ENCODE measurements at regions not wholly inside any gene's neighbourhood (a gene's known extent, or its start where the extent isn't known, plus 50 kb on each side); places are given as distances from the start of the nearest gene placed in this dataset.

DNA sequence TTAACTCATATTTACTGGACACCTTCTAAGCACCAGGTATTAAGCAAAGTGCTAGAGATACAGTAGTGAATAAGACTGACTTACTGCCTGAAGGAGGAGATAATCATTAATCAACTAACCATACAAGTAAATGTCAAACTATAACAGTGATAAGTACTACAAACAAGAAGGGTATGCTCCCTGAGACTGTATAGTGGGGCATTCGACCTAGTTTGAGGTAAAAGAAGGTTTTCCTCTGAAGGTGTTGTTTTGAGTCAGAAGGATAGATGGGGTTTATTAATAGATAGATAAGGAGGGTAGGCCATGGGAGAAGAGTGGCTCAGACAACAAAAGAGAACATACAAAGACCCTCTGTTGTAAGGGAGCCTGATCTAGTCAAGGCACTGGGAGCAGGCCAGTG, 105.4 kb downstream of the DDIT4L start:
- no peak for DNase-seq (ENCODE audit: low read depth, low spot score)

DNA sequence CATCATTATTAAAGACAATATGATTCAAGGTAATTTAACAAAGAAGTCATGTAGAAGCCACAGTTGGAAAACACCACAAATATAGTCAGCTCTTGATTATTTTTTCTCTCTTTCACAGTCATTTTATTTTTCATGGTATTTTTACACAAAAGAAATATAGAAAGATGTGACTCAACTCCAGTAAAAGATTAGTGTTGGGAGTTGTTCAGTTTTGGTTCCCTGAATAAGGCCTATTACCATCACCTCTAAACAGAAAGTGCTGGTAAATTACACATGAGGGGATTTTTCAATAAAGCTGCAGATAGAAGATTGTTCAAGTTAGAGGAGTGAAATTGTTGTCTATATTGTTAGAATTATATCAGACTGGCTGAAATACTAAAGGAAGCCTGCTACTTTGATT, 107.0 kb downstream of the DDIT4L start:
- DNase-seq (ENCODE audit: low read depth, low spot score): no peak

DNA sequence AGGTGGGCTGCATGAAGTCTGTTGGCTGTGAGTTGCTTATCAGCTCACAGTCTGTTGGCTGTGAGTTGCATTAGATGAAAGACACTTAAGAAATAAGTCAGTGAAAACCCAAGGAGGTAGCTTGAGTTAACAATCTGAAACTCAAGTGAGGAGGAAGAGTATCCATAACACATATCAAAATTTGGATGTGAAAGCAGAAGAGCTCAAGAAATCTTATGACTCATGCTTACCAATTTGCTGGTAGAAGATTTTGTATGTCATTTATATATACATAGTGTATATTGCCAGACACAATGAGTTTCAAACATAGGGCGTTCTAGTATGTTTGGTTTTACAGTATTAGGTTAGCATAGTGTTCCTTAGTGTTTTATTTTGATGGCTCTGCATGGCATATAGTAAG, 107.4 kb downstream of the DDIT4L start:
- no peak for DNase-seq (ENCODE audit: low read depth, low spot score)

DNA sequence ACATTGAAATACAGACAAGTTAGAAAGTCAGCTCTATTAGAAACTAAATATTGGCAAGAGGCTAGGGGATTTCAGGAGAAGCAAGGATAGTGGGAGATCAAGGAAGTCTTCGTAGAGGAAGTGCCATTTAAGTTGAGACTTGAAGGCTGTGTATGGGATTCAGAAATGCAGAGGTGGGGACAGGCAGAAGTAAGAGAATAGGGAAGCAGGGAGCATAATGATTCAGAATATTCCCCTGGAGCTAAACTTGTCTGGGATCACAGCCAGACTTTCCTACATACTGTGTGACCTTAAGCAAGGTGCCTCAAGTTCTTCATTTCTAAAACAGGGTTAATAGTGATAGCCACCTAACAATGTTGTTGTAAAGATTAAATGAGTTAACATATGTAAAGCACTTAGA, 108.8 kb downstream of the DDIT4L start:
- DNase-seq (ENCODE audit: low read depth, low spot score): no peak

DNA sequence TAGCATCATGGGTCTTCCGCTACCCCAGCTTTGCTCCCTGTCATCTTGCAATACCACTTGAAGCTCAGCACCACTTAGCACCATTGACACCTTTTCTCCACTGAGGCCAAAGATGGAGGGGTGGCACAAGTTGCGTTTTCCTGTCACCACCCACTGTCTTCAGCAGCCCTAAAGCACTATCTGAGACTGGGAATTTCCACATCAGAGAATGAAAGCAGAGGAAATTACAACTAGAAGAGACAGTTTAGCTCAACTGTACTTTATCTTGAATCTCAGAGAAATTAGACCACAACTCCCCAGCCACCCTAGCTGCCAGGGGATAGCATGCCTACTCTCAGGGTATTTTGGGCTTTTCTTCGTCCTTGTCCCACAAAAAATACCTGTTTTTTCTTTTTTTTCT, 111.0 kb downstream of the DDIT4L start:
- DNase-seq (ENCODE audit: low read depth, low spot score): no peak

DNA sequence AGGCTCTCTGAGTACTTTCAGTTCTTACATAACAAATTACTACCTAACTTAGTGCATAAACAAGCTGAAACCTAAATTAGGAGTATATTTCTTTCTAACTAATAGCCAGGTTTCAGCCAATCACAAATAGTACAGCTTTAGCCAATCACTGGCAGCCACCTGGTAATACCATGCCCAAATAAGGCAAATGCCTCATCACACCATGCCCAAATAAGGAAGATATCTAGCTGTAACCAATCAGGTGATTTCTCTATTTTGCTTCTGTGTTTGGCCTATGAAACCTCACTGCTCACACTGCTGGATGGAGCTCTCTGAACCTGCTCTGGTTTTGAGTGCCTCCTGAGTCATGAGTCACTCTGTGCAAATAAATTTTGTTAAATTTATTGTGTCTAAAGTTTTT, 113.5 kb downstream of the DDIT4L start:
- no peak for DNase-seq (ENCODE audit: low read depth, low spot score)

DNA sequence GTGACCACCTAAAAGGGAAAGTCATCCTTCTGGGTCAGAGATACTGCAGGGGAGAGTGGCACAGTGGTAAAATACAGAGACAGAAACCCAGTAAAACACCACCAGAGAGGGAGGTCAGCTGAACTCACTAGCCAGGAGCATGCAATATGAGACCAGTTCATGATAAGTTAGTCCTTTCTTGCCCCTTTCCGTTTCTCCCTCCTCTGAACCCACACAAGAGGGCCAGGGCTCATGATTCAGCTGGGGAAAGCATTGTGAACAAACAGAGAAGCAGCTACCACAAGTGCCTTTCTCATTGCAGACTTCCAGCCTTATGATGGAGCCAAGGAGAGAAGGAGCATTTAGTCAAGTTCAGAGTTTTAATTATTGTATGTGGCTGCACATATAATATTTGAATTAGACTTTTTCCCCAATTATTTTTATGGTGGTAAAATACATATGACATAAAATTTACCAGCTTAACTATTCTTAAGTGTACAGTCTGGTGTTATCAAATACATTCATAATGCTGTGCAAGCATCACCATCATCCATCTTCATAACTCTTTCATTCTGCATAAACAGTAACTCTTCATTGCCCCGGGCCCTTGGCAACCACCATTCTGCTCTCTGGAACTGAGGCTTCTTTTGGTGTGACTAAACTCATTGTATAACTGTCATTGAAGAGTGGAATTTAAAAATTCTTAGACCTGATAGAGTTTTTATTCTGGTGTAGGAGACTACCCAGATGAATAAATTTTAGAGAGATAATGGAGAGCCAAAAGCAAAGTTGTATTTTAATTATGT, 114.6 kb downstream of the DDIT4L start:
- DNase-seq (ENCODE audit: low read depth, low spot score): no peak

DNA sequence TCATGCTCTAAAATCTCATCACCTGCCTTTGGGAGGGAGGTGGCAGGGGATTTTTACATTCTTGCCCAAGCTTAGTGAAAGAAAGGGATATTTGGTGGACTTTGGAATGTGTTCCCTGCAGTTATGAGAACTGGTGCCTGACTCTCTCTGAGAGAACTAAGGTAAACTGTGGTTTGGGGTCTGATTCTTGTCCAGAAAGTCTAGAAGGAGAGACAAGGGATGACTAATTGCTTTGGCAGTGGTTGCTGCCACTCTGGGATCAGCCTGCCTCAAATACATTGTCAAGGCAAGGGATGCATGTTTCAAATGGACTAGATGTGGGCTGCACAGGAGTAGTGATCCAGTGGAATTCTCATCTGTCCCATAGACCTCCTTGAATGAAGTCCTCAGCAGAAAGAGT, 115.2 kb downstream of the DDIT4L start:
- no peak for DNase-seq (ENCODE audit: low read depth, low spot score)

DNA sequence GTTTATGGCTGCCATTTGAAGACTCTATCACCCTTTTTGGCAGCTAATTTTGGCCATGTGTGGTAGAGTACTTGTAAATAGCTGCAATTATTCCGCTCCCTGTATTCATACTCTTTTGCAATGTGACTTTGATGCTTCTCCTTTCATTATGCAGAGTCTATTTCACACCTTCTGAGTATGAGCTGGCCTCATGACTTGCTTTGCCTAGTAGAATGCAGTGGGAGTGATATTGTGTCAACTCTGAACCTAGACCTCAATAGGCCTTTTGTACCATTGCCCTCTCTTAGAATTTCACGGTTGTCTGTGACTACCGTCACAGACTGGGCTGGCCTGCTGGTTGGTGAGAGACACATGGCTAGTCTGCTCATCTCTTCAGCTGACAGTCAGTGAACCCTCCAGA, 118.8 kb downstream of the DDIT4L start:
- no peak for DNase-seq (ENCODE audit: low read depth, low spot score)

DNA sequence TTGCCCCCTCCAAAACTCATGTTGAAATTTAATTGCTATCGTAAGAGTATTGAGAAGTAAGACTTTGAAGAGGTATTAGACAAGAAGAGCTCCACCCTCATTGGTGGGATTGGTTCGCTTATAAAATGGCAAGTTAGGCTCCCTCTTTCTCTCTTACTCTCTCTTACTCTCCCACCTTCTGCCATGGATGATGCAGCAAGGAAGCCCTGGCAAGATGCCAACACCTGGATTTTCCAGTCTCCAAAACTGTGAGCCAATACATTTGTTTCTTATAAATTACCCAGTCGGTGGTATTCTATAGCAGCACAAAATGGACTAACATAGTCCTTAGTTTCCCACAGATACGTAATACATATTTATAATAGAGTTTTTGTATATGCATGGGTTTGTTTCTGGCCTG, 119.4 kb downstream of the DDIT4L start:
- DNase-seq (ENCODE audit: low read depth, low spot score): no peak

DNA sequence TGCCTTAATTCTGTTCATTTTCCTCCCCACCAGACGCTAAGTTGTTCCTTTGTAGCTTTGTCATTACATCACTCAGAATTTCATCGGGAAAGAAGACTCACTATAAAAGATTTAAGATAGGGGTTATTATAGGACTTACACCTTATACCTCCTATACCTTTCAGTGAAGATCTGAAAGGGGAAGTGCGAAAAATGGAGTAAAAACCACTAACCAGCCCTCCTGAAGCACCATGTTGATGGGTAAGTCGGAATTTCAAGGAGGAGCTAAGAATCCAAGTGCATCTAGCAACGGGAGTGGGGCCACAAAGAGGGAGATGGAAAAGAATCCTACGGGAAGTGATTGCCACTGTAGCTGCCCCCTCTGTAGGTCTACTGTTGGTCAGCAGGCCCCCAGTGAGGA, 119.1 kb upstream of the H2AZ1 start:
- no peak for DNase-seq (ENCODE audit: low read depth, low spot score)

DNA sequence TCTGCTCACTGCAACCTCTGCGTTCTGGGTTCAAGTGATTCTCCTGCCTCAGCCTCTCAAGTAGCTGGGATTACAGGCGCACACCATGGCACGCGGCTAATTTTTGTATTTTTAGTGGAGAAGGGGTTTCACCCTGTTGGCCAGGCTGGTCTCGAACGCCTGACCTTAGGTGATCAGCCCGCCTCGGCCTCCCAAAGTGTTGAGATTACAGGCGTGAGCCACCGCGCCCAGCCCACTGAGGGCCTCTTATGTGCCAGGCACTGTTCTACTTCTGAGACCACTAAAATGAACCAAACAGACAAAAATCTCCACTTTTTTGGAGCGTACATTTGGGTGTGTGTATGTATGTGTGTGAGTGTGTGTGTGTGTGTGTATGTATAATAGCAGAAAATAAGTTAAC, 117.2 kb upstream of the H2AZ1 start:
- DNase-seq (ENCODE audit: low read depth, low spot score): no peak

DNA sequence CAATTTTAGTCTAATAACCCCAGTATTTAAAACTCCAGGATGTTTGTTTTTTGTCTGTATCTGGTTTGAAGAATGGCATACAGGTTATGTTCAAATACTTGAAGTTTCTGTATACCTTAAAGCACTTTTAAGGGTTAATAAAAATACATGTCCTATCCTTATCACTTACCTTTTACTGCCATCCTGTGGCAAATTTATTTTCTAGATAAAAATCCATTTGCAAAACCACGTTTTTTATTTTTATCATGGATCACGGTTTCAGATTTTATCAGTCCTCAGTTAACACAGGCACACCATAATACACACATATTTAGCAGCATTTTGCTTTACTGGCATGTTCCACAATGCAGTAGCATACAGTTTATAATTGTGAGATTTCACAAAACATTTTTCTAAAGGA, 113.3 kb upstream of the H2AZ1 start:
- no peak for DNase-seq (ENCODE audit: low read depth, low spot score)

DNA sequence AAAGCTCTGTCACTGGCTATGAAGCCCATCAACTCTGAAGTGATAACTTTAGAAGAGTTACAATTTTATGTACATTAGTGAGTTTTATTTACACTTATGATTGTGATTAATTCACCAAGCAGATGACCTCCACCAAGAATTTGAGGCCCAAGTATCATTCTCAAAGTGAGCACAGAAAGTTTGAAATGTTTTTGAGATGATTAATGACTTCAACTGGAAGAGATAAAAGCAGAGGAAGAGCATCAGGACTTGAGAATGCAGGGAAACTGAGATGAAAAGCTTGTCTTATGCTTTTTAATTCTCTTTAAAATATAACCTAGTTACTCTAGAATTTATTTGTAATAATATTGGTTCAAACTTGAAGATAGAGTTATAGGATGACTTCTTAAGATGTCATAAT, 112.8 kb upstream of the H2AZ1 start:
- no peak for DNase-seq (ENCODE audit: low read depth, low spot score)

DNA sequence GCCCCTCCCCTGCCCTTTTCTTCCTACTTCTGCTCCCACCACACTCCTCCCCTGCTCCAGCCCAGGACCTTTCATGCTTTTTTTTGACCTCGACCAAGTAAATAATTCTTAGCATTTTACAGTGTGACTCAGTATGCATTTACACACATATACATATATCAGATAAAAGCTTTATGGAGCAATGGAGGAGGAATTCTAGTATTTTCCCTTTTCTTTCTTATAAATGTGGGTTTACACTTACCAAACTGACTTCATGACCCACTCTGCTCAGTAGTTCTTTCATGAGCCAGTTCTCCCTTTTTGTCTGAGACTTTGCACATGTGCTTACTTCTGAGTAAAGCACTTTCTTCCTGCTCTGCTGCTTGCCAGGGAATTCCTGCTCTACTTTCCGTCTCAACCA, 111.8 kb upstream of the H2AZ1 start:
- DNase-seq (ENCODE audit: low read depth, low spot score): no peak

DNA sequence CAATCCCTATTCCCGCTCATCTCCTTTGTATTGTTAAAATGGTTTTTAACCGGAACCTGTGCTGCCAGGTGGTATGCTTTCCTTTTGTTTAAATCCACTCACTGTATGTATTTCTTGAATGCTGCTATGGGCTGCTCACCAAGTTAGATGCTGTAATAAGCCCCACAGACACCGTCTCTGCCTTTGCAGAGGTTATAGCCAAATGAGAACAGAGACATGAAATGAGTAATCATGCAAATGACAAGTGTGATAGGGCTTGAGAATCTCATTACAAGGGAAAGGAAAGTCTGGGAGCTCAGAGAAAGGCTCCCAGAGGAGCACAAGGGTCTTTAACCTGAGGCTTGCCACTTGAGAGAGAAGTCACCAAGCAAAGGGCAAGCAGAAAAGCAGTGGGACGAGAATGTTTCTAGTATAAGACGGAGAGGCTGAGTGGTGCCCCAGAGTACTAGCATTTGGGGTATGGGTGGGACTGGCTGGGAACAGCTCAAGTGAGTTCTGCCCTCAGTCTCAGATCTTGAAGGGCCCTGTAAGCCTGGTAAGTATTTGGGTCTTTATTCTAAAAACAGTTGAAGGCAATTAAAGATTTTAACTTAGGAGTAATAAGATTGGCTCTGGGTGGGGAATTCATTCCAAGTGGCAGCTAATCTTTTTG, 110.8 kb upstream of the H2AZ1 start:
- DNase-seq (ENCODE audit: low read depth, low spot score): no peak

DNA sequence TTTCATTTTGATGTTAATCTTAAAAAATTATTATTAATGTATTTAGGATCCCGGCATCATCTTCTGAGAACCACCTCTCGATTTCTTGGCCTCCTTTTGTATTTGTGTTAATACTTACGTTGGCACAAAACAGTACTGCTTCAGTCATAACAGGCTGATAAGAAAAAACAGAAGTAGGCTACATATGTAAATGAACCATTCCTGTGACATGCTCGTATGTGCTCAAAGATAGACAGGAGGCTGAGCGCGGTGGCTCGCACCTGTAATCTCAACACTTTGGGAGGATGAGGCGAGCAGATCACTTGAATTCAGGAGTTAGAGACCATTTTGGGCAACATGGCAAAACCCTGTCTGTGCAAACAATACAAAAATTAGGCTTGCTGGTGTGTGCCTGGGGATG, 109.4 kb upstream of the H2AZ1 start:
- no peak for DNase-seq (ENCODE audit: low read depth, low spot score)

DNA sequence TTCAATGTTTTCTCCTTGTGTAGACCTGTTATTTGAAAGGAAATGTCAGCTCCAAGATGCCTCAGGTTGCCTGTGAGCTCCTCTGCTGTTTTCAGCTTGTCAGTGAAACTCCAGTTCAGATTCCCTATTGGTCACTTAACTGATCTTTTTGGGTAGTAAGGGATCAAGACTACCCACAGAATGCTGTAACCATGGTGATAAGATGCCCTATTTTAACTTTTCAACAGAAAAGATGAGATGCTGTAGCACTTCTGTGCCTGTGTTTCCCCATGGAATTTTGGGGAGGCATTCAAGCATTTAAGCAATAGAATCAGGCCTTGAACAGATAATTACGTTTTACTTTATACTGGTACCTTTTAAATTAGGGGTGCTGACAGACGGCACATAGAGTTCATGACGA, 106.6 kb upstream of the H2AZ1 start:
- no peak for DNase-seq (ENCODE audit: low read depth, low spot score)

DNA sequence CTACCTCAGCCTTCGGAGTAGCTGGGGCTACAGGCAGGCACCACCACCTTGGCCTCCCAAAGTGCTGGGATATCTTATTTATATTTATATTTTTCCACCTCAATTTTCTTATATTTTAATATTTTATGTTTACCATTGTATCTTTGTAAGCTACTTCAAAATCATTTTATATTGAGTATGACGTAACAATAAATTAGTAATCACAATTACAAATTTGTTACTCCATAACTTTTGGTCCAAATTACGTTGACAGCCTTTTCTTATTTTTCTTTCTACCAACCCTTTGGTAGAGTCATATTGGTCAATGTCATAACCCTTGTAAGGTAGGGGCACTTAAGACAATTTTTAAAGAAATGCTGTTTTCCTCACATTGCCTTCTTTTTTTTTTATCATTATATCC, 104.0 kb upstream of the H2AZ1 start:
- DNase-seq (ENCODE audit: low read depth, low spot score): no peak

DNA sequence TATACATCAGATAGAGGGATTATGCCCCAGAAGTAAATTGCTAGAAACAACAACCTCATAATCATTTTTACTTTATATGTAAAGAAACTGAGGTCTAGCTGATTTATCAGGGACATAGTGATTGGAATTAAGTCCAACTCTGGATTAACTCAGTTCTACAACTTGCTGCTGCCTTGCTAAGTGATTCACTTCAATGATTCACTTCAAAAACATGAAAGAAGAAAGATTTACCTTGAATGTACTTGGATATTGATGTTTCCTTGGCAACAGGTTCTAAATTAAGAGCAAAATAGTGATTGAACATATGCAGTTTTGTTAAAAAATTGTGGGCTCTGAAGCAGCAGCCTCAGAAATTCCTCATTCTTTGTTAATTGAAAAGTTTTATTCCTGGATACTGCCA, 99.8 kb upstream of the H2AZ1 start:
- DNase-seq (ENCODE audit: low read depth, low spot score): no peak

DNA sequence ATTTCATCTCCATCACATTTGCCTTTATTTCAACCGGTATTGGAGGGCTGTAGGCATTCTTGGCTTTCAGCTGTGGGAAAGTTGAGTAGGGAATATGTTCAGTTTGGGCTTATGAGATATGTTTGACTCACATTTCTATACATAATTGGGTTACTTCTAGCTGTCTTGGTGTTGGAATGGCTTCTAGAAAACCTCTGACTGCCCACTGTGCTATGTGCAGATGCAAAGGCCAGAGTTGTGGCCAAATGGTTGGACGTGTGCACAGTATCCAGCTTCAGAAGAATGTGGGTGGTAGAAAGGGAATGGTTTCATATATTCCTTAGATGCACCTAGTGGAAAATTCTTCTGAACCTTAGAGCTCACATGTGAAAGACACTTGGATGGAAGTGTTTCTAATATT, 92.6 kb upstream of the H2AZ1 start:
- DNase-seq (ENCODE audit: low read depth, low spot score): no peak

DNA sequence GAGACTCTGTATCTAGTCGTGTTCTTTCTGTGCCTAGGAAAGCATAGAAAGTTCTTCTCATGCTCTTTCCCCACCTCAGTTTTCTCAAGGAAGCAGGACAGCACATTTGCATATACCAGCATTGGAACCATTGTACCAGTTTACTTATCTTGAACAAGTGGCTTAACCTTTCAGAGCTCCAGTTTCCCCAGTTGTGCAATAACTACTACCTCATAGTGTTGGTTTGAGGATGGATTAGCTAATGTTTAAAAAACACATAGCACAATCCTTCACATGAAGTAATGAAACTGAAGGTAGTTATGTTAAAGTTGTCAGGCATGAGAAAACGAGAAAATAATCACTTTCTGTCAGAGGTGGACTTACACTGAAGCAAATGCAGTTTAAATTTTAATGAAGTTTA, 92.2 kb upstream of the H2AZ1 start:
- no peak for DNase-seq (ENCODE audit: low read depth, low spot score)

DNA sequence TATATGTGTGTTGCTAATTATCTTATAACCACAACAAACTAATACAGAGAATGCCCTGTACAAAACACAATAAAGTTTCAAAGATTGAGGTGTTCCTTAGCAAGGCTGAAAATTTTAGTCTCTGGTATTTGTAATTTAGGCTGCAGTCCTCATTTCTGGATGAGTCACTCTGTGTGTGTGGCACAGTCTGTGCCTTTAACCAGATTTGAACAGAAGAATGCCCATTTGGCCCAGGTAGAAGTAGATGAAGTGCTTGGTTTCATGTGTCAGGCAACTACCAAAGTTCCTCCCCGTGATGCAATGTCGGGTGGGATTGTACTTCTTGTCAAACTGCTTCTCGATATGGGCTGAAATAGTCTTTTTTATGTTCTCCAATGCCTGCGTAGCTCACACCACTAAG, 91.6 kb upstream of the H2AZ1 start:
- DNase-seq (ENCODE audit: low read depth, low spot score): no peak
